CD4-positive, alpha-beta T cell treated with Interleukin-10 for 1 hour (primary cell): ENCODE measurements at regions not wholly inside any gene's neighbourhood (a gene's known extent, or its start where the extent isn't known, plus 50 kb on each side); places are given as distances from the start of the nearest gene placed in this dataset.
A peak's percentile ranks its signal among the peaks of the same experiment; 100 is the strongest.
"Not testable (repeated sequence)": the region's sequence is repeated elsewhere in the genome, so short reads cannot be mapped to it uniquely, and the experiment has no call there.

ENCODE experiments used
- DNase-seq: peaks from one replicate; pipeline ENCODE4 v3.0.0-alpha.2; 2020

GRCh38 chr13:104975272-104975671, 1560.2 kb downstream of the EFNB2 start:
- no peak for DNase-seq

- no peak for DNase-seq
Observed at GRCh38 chr13:104968876-104969275, 1566.6 kb downstream of the EFNB2 start.

GRCh38 chr13:104967836-104968630, 1567.4 kb downstream of the EFNB2 start:
- no peak for DNase-seq

- DNase-seq = no peak
Observed at GRCh38 chr13:104967376-104967775, 1568.1 kb downstream of the EFNB2 start.

GRCh38 chr13:104962411-104962810, 1573.1 kb downstream of the EFNB2 start:
- DNase-seq = no peak

- no peak for DNase-seq
Observed at GRCh38 chr13:104961246-104961645, 1574.2 kb downstream of the EFNB2 start.

- DNase-seq = no peak
Observed at GRCh38 chr13:104954210-104954609, 1581.3 kb downstream of the EFNB2 start.

- DNase-seq = no peak
Observed at GRCh38 chr13:104953588-104953987, 1581.9 kb downstream of the EFNB2 start.

- DNase-seq = no peak
Observed at GRCh38 chr13:104949840-104950740, 1585.4 kb downstream of the EFNB2 start.

GRCh38 chr13:104944176-104944575, 1591.3 kb downstream of the EFNB2 start:
- DNase-seq = no peak

- no peak for DNase-seq
Observed at GRCh38 chr13:104943331-104943730, 1592.1 kb downstream of the EFNB2 start.

- DNase-seq = no peak
Observed at GRCh38 chr13:104937881-104938280, 1597.6 kb downstream of the EFNB2 start.

GRCh38 chr13:104936304-104936703, 1599.2 kb downstream of the EFNB2 start:
- DNase-seq = no peak

GRCh38 chr13:104920513-104920912, 1614.9 kb downstream of the EFNB2 start:
- not testable (repeated sequence) for DNase-seq

GRCh38 chr13:104920091-104920490, 1615.4 kb downstream of the EFNB2 start:
- DNase-seq = no peak

- no peak for DNase-seq
Observed at GRCh38 chr13:104900191-104900817, 1635.2 kb downstream of the EFNB2 start.

GRCh38 chr13:104898484-104898883, 1637.0 kb downstream of the EFNB2 start:
- DNase-seq = no peak

GRCh38 chr13:104895521-104895920, 1639.9 kb downstream of the EFNB2 start:
- DNase-seq = no peak

- peak; percentile 2 for DNase-seq
Observed at GRCh38 chr13:104875038-104875754, 1660.3 kb downstream of the EFNB2 start.

- no peak for DNase-seq
Observed at GRCh38 chr13:104872153-104872552, 1663.3 kb downstream of the EFNB2 start.

GRCh38 chr13:104871456-104871855, 1664.0 kb downstream of the EFNB2 start:
- no peak for DNase-seq

GRCh38 chr13:104869501-104869900, 1666.0 kb downstream of the EFNB2 start:
- DNase-seq = peak; percentile 2

GRCh38 chr13:104868806-104869205, 1666.7 kb downstream of the EFNB2 start:
- DNase-seq = no peak
